ENCODE measurements at regions not wholly inside any gene's neighbourhood (a gene's known extent, or its start where the extent isn't known, plus 50 kb on each side); places are given as distances from the start of the nearest gene placed in this dataset.
"Not testable (repeated sequence)": the region's sequence is repeated elsewhere in the genome, so short reads cannot be mapped to it uniquely, and the experiment has no call there.

GRCh38 chr1:200316148-200316803 is 93.6 kb downstream of the ZNF281 start:
- DNase-seq, result no peak

GRCh38 chr1:200314085-200314750 is 95.6 kb downstream of the ZNF281 start:
- no peak for DNase-seq

- DNase-seq, result no peak
These were observed 98.6 kb downstream of the ZNF281 start for GRCh38 chr1:200311256-200311655.

GRCh38 chr1:200310824-200311223 is 99.0 kb downstream of the ZNF281 start:
- DNase-seq, result no peak

GRCh38 chr1:200307755-200308066 is 102.1 kb downstream of the ZNF281 start:
- no peak for DNase-seq

- no peak for DNase-seq
These were observed 102.7 kb downstream of the ZNF281 start for GRCh38 chr1:200306944-200307754.

- no peak for DNase-seq
These were observed 104.0 kb downstream of the ZNF281 start for GRCh38 chr1:200305806-200306205.

- no peak for DNase-seq
These were observed 105.7 kb downstream of the ZNF281 start for GRCh38 chr1:200304171-200304570.

- DNase-seq, result no peak
These were observed 106.9 kb downstream of the ZNF281 start for GRCh38 chr1:200302921-200303290.

- no peak for DNase-seq
These were observed 107.5 kb downstream of the ZNF281 start for GRCh38 chr1:200302192-200302920.

- DNase-seq, result no peak
These were observed 108.7 kb downstream of the ZNF281 start for GRCh38 chr1:200301152-200301551.

- no peak for DNase-seq
These were observed 110.3 kb downstream of the ZNF281 start for GRCh38 chr1:200299571-200299970.

- no peak for DNase-seq
These were observed 111.6 kb downstream of the ZNF281 start for GRCh38 chr1:200298242-200298641.

GRCh38 chr1:200296091-200296661 is 113.7 kb downstream of the ZNF281 start:
- DNase-seq, result no peak

- no peak for DNase-seq
These were observed 115.6 kb downstream of the ZNF281 start for GRCh38 chr1:200294241-200294640.

- DNase-seq, result no peak
These were observed 117.1 kb downstream of the ZNF281 start for GRCh38 chr1:200292699-200293098.

- DNase-seq, result no peak
These were observed 118.7 kb downstream of the ZNF281 start for GRCh38 chr1:200291106-200291505.

GRCh38 chr1:200290010-200290685 is 119.7 kb downstream of the ZNF281 start:
- no peak for DNase-seq

GRCh38 chr1:200288226-200288625 is 121.6 kb downstream of the ZNF281 start:
- no peak for DNase-seq

- not testable (repeated sequence) for DNase-seq
These were observed 125.6 kb downstream of the ZNF281 start for GRCh38 chr1:200284236-200284635.

GRCh38 chr1:200282497-200283122 is 127.2 kb downstream of the ZNF281 start:
- DNase-seq, result no peak
